ENCODE measurements at regions not wholly inside any gene's neighbourhood (a gene's known extent, or its start where the extent isn't known, plus 50 kb on each side); places are given as distances from the start of the nearest gene placed in this dataset.

DNA sequence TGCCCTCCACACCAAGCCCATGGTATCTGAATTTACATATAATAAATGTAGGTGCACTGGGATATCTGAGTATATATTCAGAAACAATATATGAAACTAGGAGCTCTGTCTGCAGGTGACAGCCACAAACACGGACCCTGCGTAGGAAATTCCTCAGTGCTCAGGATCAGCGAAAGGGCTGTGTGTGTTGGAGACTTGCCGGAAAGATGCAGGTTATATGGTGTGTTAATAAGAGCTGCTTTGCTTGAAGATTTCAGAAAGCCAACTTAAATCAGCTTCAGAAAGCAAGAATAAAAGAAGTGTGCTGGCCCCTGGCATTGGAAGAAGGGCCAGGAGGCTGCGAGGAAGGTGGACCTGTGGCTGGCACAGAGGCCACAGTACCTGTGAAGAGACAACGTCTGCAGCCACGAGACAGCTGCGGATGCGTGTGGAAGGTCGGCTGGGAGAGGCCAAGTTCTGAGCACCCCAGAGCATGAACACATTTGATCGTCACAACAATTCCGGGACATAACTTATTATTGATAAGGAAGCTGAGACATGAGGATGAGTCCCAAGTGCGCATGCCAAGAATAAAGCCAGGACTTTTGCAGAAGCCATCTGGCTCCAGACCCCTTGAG, 183.2 kb downstream of the DLL1 start:
- FAIRE-seq (no peak), DNase-seq (ENCODE audit: insufficient read length, low spot score) (no peak)
- TF ChIP-seq POLR2A (IDR thresholded peaks at IDR 0.05; ENCODE audit: low read depth, low read length): no peak

DNA sequence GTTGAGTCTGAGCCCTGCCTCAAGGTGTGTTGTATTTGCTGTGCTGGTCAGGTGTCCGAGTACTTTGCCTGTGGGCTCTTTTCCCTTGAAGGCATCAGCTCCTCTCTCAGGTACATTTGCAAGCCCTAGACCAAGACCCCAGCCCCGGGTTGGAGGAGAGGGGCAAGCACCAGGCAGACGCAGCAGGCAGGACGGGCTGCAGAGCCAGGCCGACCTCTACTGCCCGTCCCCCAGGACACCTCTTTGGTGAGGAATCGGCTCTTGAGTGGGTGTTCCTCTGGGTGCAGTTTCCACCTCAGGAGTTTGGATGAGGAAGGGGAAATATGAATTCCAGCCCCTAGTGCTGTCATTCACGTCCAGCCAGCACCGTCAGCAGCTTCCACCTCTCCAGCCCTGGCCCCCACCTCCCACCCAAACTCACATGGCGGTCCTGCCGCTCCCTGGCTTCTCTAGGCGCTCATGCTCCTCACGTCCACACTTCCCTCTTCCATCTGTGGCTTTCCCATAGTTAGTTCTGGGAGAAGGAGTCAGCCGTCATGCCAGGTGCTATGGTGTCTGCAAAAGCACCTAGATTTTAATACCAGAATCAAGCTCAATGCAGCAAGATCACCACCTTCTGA, 183.9 kb downstream of the DLL1 start:
- FAIRE-seq: no peak
- no peak for DNase-seq (ENCODE audit: insufficient read length, low spot score)

DNA sequence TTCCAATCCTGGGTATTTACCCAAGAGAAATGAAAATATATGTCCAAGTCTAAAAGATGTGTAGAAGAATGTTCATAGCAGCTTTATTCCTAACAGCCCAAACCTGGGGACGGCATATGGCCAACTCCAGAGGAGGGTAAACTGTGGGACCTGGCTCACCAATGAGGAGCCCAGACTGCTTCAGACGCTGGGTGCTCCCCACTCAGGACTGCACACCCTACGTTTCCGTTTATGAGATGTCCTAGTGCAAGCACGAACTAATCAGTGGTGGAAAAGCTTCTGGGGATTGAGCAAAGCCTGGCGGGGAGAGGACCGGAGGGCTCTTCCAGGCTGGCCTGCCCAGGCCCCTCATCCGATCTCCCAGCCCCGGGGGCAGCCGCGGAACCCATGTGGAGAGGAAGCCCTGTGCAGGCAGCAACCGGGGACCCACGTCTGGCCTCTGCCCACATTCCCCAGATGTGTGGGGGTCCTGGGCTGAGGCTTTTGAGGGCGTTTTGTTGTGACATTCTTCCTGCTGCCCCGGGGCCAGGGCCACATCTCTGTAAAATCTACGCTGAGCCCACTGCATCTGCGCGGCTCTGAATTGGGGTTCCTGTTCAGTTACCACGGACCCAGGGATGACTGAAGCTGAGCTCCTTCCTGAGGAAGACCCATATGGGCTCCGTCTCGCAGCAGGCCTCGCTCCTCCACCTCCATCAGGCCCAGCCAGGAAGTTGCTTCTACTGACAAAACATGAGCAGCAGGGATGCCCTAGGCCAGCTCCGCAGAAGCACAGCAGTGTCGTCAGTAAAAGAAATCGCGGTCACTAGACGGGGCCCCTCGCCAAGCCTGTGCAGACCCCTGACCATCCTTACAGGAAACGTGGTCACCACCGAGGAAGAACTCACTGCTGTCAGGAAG, 188.0 kb downstream of the DLL1 start:
- no peak for DNase-seq (ENCODE audit: insufficient read length, low spot score)
- no peak for FAIRE-seq
- no peak for TF ChIP-seq POLR2A (IDR thresholded peaks at IDR 0.05; ENCODE audit: low read depth, low read length)

More for the DNA sequence above, 183.9 kb downstream of the DLL1 start:
- no peak for TF ChIP-seq POLR2A (IDR thresholded peaks at IDR 0.05; ENCODE audit: low read depth, low read length)

DNA sequence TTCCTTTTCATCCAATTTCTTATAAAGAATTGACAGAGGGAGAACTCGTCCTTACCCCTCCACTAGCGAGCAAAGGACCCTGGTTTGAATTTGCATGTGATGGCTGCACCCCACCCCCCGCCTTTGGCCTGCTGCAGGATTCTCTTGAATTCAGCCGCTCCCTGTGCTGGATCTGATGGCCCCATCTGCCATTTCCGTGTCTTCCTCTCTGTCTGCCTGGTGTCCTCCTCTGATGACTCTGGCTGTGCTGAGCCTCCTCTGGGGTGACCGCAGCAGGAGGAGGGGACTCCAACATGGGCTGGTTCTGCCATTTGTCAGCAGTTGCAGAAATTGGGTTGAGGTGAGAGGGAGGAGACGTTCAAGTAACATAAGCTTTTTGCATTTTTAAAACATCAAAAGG, 188.8 kb downstream of the DLL1 start:
- FAIRE-seq (no peak), DNase-seq (ENCODE audit: insufficient read length, low spot score) (no peak)
- no peak for TF ChIP-seq POLR2A (IDR thresholded peaks at IDR 0.05; ENCODE audit: low read depth, low read length)

DNA sequence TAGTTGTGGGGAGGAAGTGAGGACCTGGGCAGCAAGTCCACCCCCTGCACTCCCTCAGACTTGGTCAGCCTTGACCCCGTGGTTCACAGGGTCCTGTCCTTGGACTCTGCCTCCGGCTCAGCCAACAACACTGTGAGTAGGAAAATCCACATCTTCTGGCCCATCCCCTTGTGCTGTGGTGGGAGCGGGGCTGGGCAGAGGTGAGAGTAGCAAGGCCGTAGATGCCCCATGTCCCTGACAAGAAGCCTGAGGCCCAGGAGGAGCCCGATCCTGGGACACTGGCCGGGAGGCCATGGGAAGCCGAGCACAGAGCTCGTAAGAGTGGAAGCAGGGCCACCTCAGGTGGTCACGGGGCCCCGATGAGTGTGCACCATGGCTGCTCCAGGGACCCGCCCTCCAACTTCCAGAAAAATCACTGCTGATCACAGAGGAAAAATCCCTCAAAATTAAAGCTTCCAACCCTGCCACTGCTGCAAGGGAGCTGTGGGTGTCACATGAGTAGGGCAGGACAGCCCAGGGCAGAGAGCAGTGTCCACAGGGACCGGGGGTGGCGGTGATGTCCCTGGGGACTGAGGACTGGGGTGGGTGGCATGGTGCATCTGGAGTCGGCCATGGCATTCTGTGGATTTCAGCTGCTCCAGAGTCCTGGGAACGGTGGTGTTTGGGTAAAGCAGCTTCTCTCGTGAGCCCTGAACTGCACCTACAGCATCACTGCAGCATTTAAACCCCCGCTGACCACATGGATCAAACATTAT, 189.4 kb downstream of the DLL1 start:
- no peak for DNase-seq (ENCODE audit: insufficient read length, low spot score)
- no peak for TF ChIP-seq POLR2A (IDR thresholded peaks at IDR 0.05; ENCODE audit: low read depth, low read length)
- FAIRE-seq: no peak

DNA sequence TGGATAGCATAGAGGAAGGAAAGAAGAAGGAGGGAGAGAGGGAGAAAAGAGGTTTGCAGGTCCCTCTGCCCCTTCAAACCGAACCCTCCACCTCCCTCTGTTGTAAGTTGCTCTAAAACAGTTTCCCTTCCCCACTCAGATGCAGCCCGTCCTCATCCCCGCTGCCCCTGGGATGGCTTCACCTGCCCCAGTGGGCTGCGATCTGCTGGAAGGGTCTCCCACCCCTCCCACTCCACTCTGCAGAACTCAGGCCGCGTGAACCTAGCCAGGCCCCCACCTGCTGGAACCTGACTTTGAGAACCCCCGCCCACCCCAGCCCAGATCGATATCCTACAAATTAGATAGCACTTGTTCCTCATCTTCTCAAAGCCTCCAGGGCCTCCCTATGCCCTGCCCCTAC, 190.8 kb downstream of the DLL1 start:
- FAIRE-seq (no peak), DNase-seq (ENCODE audit: insufficient read length, low spot score) (no peak)
- TF ChIP-seq POLR2A (IDR thresholded peaks at IDR 0.05; ENCODE audit: low read depth, low read length): no peak

DNA sequence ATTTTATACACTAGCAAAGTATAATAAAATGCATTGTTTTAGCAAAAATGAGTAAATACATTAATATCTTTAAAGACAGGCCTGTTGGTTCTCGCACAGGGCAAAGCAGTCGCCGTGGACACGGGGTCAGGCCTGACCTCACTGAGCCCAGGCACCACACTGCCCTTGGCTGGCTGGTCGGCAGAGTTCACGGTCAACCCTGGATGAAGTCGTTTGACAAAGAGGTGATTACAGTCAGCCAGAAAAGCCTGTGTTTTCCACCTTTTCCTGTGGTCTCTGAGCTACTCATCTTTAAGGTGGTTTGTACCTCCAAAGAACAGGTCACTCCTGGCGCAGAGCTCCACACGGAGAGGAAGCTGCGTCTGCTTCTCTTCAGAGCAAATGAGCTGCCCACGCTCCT, 191.5 kb downstream of the DLL1 start:
- TF ChIP-seq POLR2A (IDR thresholded peaks at IDR 0.05; ENCODE audit: low read depth, low read length): no peak
- DNase-seq (ENCODE audit: insufficient read length, low spot score) (no peak), FAIRE-seq (no peak)

DNA sequence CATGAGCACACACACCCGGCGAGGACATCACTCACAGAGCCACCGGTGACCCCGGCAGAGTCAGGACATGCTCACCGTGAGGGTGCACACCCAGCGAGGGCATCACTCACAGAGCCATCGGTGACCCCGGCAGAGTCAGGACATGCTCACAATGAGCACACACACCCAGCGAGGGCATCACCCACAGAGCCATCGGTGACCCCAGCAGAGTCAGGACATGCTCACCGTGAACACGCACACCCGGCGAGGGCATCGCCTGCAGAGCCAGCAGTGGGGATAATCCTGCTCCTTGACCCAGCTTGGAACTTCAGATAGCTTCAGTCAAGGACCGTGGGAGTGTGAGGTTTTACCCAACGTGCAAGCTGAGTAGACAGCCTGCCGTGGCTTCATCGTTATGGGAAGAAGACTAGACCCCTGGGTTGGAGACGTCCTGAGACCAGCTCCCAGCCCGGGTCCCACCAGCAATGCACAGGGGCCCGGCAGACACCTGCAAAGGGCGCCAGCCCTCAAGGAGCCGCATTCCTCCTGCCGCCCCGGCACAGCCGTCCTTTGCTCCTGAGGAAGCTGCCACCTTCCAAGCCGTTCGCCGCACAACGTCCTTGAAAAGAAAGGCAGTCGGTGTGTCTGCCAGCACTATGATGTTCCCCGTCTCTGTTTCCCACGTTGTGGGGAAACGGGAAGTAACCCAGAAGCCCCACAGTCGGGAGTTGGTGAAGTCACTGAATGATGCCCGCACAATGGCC, 192.3 kb downstream of the DLL1 start:
- FAIRE-seq (no peak), DNase-seq (ENCODE audit: insufficient read length, low spot score) (no peak)
- no peak for TF ChIP-seq POLR2A (IDR thresholded peaks at IDR 0.05; ENCODE audit: low read depth, low read length)

DNA sequence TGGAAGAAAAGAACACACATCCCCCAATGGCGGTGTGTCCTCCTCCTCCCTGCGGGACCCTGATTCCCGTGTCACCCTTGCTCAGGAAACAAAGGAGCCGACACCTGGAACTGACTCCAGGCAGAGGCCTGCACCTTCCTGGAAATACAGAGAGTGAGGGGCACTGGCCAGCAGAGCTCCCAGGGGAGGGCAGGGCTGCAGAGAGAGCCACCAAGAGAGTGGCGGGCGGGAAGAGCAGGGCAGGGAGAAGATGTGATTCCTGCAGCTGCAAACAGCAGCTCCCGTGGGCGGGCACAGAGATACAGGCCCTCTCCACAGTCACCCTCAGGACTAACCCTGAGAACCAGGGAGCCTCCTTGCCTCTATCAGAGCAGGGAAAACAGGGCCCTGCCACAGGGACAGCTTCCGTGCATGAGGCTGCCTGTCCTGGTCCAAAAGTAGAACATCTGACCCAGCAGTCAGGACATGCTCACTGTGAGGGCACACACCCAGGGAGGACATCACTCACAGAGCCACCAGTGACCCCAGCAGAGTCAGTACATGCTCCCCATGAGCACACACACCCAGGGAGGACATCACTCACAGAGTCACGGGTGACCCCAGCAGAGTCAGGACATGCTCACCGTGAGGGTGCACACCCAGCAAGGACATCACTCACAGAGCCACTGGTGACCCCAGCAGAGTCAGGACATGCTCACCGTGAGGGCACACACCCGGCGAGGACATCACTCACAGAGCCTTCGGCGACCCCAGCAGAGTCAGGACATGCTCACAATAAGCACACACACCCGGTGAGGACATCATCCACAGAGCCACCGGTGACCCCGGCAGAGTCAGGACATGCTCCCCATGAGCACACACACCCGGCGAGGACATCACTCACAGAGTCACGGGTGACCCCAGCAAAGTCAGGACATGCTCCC, 193.1 kb downstream of the DLL1 start:
- no peak for TF ChIP-seq POLR2A (IDR thresholded peaks at IDR 0.05; ENCODE audit: low read depth, low read length)
- DNase-seq (ENCODE audit: insufficient read length, low spot score) (no peak), FAIRE-seq (no peak)

DNA sequence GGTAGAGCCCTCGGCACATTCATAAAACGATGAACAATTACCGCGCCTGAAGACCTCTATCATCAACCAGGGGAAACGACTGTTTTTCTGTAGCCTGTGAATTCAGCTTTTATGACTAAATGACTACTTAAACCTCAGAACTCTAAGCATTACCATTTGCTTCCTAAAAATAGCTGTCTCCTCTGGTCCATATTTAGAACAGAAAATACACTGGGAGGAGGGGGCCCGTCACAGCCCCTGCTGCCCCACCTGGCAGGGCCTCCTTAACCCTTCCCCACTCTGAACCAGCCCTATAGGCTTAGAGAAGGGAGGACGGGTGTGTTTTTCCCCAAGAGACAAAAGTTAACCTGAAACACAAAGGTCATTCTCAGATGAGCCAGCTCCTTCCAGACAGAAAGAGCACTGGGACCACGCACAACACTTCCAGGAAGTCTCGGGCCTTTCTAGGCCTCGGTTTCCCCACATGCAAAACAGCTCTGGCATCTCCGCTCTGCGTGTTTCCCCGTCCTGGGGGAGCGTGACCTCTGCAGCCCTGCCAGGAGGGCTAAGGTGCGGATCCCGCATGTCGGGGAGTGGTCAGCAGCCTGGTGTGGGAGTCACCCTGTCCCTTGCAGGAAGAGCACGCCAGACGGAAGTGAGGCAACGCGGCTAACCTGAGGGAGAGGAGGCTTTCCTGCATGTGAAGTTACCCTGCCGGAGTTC, 193.9 kb downstream of the DLL1 start:
- no peak for DNase-seq (ENCODE audit: insufficient read length, low spot score)
- FAIRE-seq: no peak
- no peak for TF ChIP-seq POLR2A (IDR thresholded peaks at IDR 0.05; ENCODE audit: low read depth, low read length)

DNA sequence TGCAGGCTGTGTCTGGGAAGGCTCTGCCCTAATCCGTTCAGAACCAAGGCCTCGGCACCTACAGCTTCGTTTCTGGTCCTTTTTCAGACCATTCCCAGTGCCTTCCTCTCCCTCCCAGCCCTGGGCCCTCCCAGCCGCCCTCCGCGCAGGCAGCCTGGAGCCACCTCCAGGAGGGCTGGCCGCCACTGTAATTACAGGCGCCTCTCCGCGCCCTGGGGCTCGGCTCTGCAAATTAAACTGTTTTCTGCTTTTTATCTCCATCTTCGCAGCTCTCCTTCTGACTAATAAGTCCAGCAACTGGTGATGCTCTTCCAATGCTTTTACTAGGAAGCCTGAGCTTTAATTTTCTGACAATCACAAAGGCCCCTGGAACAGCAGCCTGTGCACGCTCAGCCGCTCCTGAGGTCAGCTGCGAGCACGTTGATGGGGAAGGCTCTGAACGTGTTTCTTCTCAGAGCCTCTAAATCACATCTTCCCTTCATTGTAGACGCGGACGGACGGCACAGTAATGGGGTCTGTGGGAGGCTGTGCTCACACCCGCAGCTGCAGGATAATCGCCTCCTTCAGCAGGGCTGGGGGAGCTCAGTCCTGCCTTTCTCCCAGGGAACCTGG, 194.6 kb downstream of the DLL1 start:
- TF ChIP-seq POLR2A (IDR thresholded peaks at IDR 0.05; ENCODE audit: low read depth, low read length): no peak
- DNase-seq (ENCODE audit: insufficient read length, low spot score): no peak
- no peak for FAIRE-seq
